Vagina (tissue), 2 donors: ENCODE measurements at regions not wholly inside any gene's neighbourhood (a gene's known extent, or its start where the extent isn't known, plus 50 kb on each side); places are given as distances from the start of the nearest gene placed in this dataset.
A peak's percentile ranks its signal among the peaks of the same experiment; 100 is the strongest.

ENCODE experiments used
- DNase-seq, 2 donors: peaks; one replicate each; pipeline ENCODE4 v3.0.0-alpha.2; 2017; ENCODE audit errors: extremely low spot score in 2 of 2
- H3K27ac ChIP-seq: fragments of 200-600 bp; sonication (generic); one replicate; pipeline ENCODE4 v1.5.1; 2019
- H3K27me3 ChIP-seq: fragments of 200-600 bp; sonication (generic); one replicate; pipeline ENCODE4 v1.5.1; 2019
- H3K36me3 ChIP-seq, 2 donors: fragments of 200-600 bp; sonication (generic); one replicate each; pipeline ENCODE4 v1.5.1; 2017 to 2019
- H3K4me1 ChIP-seq: fragments of 200-600 bp; sonication (generic); one replicate; pipeline ENCODE4 v1.5.1; 2019
- H3K4me3 ChIP-seq, 2 donors: fragments of 200-600 bp; sonication (generic); 1 replicate in 1 of 2; 2 replicates in 1 of 2; pipeline ENCODE4 v1.5.1; 2016 to 2019
- H3K9me3 ChIP-seq: fragments of 200-600 bp; sonication (generic); one replicate; pipeline ENCODE4 v1.5.1; 2019
- POLR2A ChIP-seq, 2 donors: fragments of 450-650 bp; IDR thresholded peaks; one replicate each; pipeline ENCODE4 v1.6.1; 2017; ENCODE audit warnings: antibody characterized with exemption in 2 of 2, mild to moderate bottlenecking in 2 of 2, moderate library complexity in 2 of 2
- POLR2AphosphoS5 ChIP-seq, 2 donors: sonication (generic); formaldehyde crosslinking; IDR thresholded peaks; one replicate each; pipeline ENCODE4 v1.9.0; 2017; ENCODE audit warnings: antibody characterized with exemption in 2 of 2, mild to moderate bottlenecking in 2 of 2, low read depth in 1 of 2; ENCODE audit not compliant: insufficient read depth in 1 of 2
- intact Hi-C: fragments of 100-400 bp; cut with DNase I; formaldehyde crosslinking; loops from one replicate; pipeline ENCODE4 v1.15.1; 2023
- TF ChIP-seq, protein P1 (sequence below), 3 experiments: fragments of 450-650 bp in 2 of 3; fragments of 200-600 bp in 1 of 3; sonication (generic) in 1 of 3; IDR thresholded peaks; one replicate each; pipeline ENCODE4 v1.5.1; 2017 to 2019; ENCODE audit warnings: antibody characterized with exemption in 3 of 3, mild to moderate bottlenecking in 2 of 3, moderate library complexity in 2 of 3

DNA sequence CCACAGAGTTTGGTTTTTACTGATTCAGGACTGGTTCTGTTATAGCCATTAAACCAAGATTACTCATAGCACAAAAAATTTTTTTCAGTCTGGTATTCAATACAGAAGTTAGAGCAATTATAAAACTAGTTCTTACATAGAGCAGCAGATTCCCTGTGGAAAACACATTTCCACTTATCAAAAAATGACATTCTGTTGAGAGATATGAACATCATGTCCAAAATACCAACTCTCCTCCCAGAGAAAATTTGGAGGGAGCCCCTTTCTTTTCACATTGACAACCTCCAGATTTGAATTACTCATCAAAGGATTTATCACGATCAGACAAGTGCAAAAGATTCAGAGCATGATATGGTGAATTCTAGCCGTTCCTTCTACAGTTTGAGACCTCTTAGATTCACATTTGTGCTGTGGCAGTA lies 126.8 kb upstream of the SERPINE2 start:
- Histone ChIP-seq H3K4me1 (no peaks in the 10 kb centered on the region), H3K4me3 (no peak overlapping the region), H3K9me3 (no peaks in the 10 kb centered on the region), H3K27ac (no peak overlapping the region), H3K36me3 (no peaks in the 10 kb centered on the region), H3K27me3 (no peaks in the 10 kb centered on the region)
- no peak for DNase-seq
- intact Hi-C loops, result no loop called here
- TF ChIP-seq POLR2AphosphoS5 (IDR thresholded peaks at IDR 0.05; ENCODE audit: insufficient read depth in 1 of 2, low read depth in 1 of 2) (no peak), POLR2A (IDR thresholded peaks at IDR 0.05) (no peak)
- TF ChIP-seq, protein P1, sequence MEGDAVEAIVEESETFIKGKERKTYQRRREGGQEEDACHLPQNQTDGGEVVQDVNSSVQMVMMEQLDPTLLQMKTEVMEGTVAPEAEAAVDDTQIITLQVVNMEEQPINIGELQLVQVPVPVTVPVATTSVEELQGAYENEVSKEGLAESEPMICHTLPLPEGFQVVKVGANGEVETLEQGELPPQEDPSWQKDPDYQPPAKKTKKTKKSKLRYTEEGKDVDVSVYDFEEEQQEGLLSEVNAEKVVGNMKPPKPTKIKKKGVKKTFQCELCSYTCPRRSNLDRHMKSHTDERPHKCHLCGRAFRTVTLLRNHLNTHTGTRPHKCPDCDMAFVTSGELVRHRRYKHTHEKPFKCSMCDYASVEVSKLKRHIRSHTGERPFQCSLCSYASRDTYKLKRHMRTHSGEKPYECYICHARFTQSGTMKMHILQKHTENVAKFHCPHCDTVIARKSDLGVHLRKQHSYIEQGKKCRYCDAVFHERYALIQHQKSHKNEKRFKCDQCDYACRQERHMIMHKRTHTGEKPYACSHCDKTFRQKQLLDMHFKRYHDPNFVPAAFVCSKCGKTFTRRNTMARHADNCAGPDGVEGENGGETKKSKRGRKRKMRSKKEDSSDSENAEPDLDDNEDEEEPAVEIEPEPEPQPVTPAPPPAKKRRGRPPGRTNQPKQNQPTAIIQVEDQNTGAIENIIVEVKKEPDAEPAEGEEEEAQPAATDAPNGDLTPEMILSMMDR (IDR thresholded peaks at IDR 0.05), result no peak

DNA sequence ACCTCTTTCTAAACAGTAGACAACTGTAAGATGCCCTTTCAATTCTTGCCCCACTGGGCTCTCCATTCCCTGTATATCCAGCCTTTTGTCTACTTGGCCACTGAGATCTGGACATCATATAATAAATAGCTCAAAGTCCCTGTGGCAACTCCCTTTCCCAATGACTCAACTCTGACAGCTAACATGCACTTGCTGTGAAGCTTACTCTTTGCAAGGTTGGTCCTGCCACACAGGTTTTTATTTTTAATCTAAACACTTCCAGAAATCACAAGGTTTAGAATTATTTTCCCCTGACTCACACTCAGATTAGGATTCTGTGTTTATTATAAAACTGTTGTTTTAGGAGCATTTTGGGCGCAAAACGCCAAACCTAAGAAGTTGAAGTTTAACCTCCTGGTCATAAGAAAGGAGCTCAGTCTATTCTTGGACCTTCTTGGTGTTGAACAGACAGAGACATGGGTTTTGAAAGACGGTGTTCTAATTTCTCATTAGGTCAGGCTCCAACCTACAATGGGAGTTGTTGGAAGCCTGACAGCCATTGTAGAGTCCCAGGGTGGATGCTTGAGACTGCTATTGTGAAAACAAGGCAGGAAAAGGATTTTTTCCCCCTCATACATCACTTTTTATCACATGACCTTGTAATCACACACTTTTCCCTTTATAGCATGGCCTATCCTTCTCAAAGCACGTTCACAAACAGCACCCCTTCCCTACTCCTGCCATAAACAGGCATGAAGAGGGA lies 124.7 kb upstream of the SERPINE2 start:
- intact Hi-C loops, result no loop called here
- Histone ChIP-seq H3K27ac (no peak overlapping the region), H3K9me3 (no peaks in the 10 kb centered on the region), H3K36me3 (no peaks in the 10 kb centered on the region), H3K27me3 (no peaks in the 10 kb centered on the region), H3K4me1 (no peaks in the 10 kb centered on the region), H3K4me3 (no peak overlapping the region)
- TF ChIP-seq POLR2A (IDR thresholded peaks at IDR 0.05) (no peak), POLR2AphosphoS5 (IDR thresholded peaks at IDR 0.05; ENCODE audit: insufficient read depth in 1 of 2, low read depth in 1 of 2) (no peak)
- TF ChIP-seq, protein P1 (IDR thresholded peaks at IDR 0.05), result no peak
- DNase-seq, result peak in 1 of 2 donors; percentile 40

DNA sequence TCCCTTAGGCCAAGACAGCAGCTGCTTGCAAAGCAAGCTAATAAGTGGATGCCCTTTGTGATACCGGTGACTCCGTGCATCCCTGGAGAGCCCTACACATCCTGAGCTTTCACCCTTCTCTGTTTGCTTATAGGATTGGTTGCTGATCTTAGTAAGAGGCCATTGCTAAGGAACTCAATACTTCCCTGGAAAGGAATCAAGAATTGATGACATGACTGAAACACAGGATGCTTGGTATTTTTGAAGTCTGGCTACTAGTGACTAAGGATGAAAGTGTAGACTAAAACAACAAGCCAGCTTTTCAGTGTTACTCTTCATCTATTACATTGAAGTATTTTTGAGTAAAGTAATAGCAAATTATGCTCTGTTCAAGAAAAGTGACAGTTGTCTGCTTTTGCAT lies 123.0 kb upstream of the SERPINE2 start:
- H3K27ac ChIP-seq, result no peak overlapping the region
- no peak overlapping the region for H3K4me3 ChIP-seq
- H3K9me3 ChIP-seq, result no peaks in the 10 kb centered on the region
- intact Hi-C loops, result no loop called here
- H3K4me1 ChIP-seq, result no peaks in the 10 kb centered on the region
- DNase-seq, result peak in 1 of 2 donors; percentile 60
- H3K36me3 ChIP-seq, result no peaks in the 10 kb centered on the region
- H3K27me3 ChIP-seq, result no peaks in the 10 kb centered on the region
- TF ChIP-seq, protein P1 (IDR thresholded peaks at IDR 0.05), result no peak
- TF ChIP-seq POLR2AphosphoS5 (IDR thresholded peaks at IDR 0.05; ENCODE audit: insufficient read depth in 1 of 2, low read depth in 1 of 2), result no peak
- no peak for TF ChIP-seq POLR2A (IDR thresholded peaks at IDR 0.05)

DNA sequence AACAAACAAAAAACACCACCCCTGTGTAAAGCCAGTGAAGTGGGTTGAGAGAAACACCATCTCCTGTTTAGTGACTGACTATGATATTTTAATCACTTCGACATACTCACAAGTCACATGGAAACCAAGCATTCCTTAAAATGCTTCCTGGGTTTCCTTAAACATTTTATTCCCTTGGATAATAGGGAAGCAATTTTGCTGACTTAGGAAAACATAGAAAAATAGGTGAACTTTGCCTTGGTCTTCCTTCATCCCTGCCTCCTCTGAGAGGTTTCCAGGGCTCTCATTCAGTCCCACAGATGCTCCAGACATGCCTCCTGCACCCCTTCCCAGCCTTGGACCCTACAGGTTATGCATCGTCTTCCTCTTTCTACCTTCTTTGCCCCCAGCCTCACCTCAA lies 122.6 kb upstream of the SERPINE2 start:
- Histone ChIP-seq H3K36me3 (no peaks in the 10 kb centered on the region), H3K4me3 (no peak overlapping the region), H3K27ac (no peak overlapping the region), H3K27me3 (no peaks in the 10 kb centered on the region), H3K4me1 (no peaks in the 10 kb centered on the region), H3K9me3 (no peaks in the 10 kb centered on the region)
- no peak for DNase-seq
- TF ChIP-seq, protein P1 (IDR thresholded peaks at IDR 0.05), result no peak
- TF ChIP-seq POLR2A (IDR thresholded peaks at IDR 0.05) (no peak), POLR2AphosphoS5 (IDR thresholded peaks at IDR 0.05; ENCODE audit: insufficient read depth in 1 of 2, low read depth in 1 of 2) (no peak)
- intact Hi-C loops, result no loop called here

DNA sequence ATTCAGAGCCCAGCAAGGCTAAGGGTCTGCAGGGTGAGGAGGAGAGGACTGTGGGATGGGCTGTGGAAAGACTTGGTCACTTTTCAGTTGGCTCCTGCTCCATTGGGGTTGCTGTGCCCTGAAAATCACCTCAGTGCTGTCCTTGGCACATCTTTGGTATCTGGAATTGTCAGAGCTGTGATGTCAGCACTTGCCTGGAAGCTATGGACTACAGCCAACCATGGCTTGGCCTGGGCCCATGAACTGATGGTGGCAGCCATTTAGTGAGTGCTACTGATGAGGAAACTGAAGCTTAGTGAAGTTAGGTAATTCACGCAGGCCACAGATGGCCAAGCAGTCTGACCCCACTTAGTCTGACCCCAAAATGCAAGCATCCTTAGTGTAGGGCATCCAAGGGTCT lies 121.8 kb upstream of the SERPINE2 start:
- Histone ChIP-seq H3K4me3 (no peak overlapping the region), H3K27ac (no peak overlapping the region), H3K9me3 (no peaks in the 10 kb centered on the region), H3K4me1 (no peaks in the 10 kb centered on the region), H3K36me3 (no peaks in the 10 kb centered on the region), H3K27me3 (no peaks in the 10 kb centered on the region)
- peak in 1 of 2 donors; percentile 70 for DNase-seq
- intact Hi-C loops, result no loop called here
- TF ChIP-seq, protein P1 (IDR thresholded peaks at IDR 0.05), result no peak
- TF ChIP-seq POLR2A (IDR thresholded peaks at IDR 0.05) (no peak), POLR2AphosphoS5 (IDR thresholded peaks at IDR 0.05; ENCODE audit: insufficient read depth in 1 of 2, low read depth in 1 of 2) (no peak)
